IMR-90 (cell line): ENCODE measurements at regions not wholly inside any gene's neighbourhood (a gene's known extent, or its start where the extent isn't known, plus 50 kb on each side); places are given as distances from the start of the nearest gene placed in this dataset.

Experiments used
- ATAC-seq: fragments of 200-7000 bp; cut with Tn5 transposase; 2 replicates; pipeline ENCODE4 v1.9.1; 2020; ENCODE audit warnings: low read depth, mild to moderate bottlenecking, moderate library complexity
- BruUV-seq: library from RNA; stranded (reverse); fragments of 400-500 nt; replicated peaks from 2 replicates; lab custom pipeline; 2021; lab: Mats Ljungman, UMichigan
- CTCF ChIA-PET: fragments of 300-600 bp; formaldehyde crosslinking; extraction: SDS; loops from one replicate; lab custom pipeline; 2021; ENCODE audit warnings: antibody characterized with exemption; lab: Yijun Ruan, JAX
- POLR2A ChIA-PET: fragments of 300-600 bp; sonication (Branson Sonifier 250); formaldehyde crosslinking; loops from one replicate; lab custom pipeline; 2022; ENCODE audit warnings: antibody characterized with exemption; ENCODE audit not compliant: unreplicated experiment; lab: Charles Lee
- DNase-seq: peaks from one replicate; pipeline ENCODE4 v3.0.0; 2013
- H2AFZ ChIP-seq: replicated peaks from 2 replicates; pipeline ENCODE3; 2013; ENCODE audit warnings: low read length, mild to moderate bottlenecking; ENCODE audit not compliant: poor library complexity
- H2AK5ac ChIP-seq: 2 replicates; pipeline ENCODE4 v1.6.1; 2013; ENCODE audit warnings: low read depth, low read length, inconsistent platforms
- H2AK9ac ChIP-seq: replicated peaks from 2 replicates; pipeline ENCODE3; 2013; ENCODE audit warnings: mild to moderate bottlenecking, low read depth, low read length, moderate library complexity; ENCODE audit not compliant: poor library complexity
- H2BK120ac ChIP-seq: 2 replicates; pipeline ENCODE4 v1.6.1; 2013; ENCODE audit warnings: low read depth, low read length, inconsistent platforms
- H2BK15ac ChIP-seq: 3 replicates; pipeline ENCODE4 v1.6.1; 2013; ENCODE audit warnings: low read depth, low read length, inconsistent platforms
- H2BK20ac ChIP-seq: 2 replicates; pipeline ENCODE4 v1.6.1; 2013; ENCODE audit warnings: low read depth, mild to moderate bottlenecking, inconsistent platforms, low read length, moderate library complexity
- H2BK5ac ChIP-seq: 2 replicates; pipeline ENCODE4 v1.6.1; 2013; ENCODE audit warnings: mild to moderate bottlenecking, low read depth, low read length, inconsistent platforms; ENCODE audit not compliant: poor library complexity, severe bottlenecking
- H3K14ac ChIP-seq: replicated peaks from 2 replicates; pipeline ENCODE4 v1.6.1; 2013; ENCODE audit warnings: low read depth, low read length, inconsistent platforms
- H3K18ac ChIP-seq: 2 replicates; pipeline ENCODE4 v1.6.1; 2013; ENCODE audit warnings: low read depth, low read length, control low read depth
- H3K23ac ChIP-seq: 2 replicates; pipeline ENCODE4 v1.6.1; 2013; ENCODE audit warnings: low read depth, low read length, inconsistent platforms
- H3K27ac ChIP-seq: 2 replicates; pipeline ENCODE4 v1.5.1; 2013; ENCODE audit warnings: mild to moderate bottlenecking, control low read depth, low read length; ENCODE audit not compliant: insufficient read depth
- H3K27me3 ChIP-seq: 2 replicates; pipeline ENCODE4 v1.6.1; 2013; ENCODE audit warnings: low read length; ENCODE audit not compliant: control insufficient read depth, insufficient read depth
- H3K36me3 ChIP-seq: 2 replicates; pipeline ENCODE4 v1.6.1; 2013; ENCODE audit warnings: low read length, mixed read lengths; ENCODE audit not compliant: control insufficient read depth, insufficient read depth
- H3K4ac ChIP-seq: 2 replicates; pipeline ENCODE4 v1.6.1; 2013; ENCODE audit warnings: low read depth, low read length, inconsistent platforms
- H3K4me1 ChIP-seq: 2 replicates; pipeline ENCODE4 v1.6.1; 2013; ENCODE audit warnings: low read length, mixed read lengths; ENCODE audit not compliant: control insufficient read depth, insufficient read depth
- H3K4me2 ChIP-seq: 2 replicates; pipeline ENCODE4 v1.6.1; 2013; ENCODE audit warnings: low read depth, mild to moderate bottlenecking, control low read depth, low read length, moderate library complexity
- H3K4me3 ChIP-seq: 2 replicates; pipeline ENCODE4 v1.5.1; 2013; ENCODE audit warnings: low read depth, mild to moderate bottlenecking, control low read depth, low read length, moderate library complexity; ENCODE audit not compliant: insufficient read depth
- H3K56ac ChIP-seq: 2 replicates; pipeline ENCODE4 v1.6.1; 2013; ENCODE audit warnings: low read length, inconsistent platforms; ENCODE audit not compliant: insufficient read depth; ENCODE audit errors: extremely low read depth
- H3K79me1 ChIP-seq, 2 experiments: 2 replicates each; pipeline ENCODE4 v1.6.1; 2013; ENCODE audit warnings: low read length in 2 of 2, inconsistent platforms in 1 of 2, low read depth in 1 of 2
- H3K9ac ChIP-seq: 2 replicates; pipeline ENCODE4 v1.6.1; 2013; ENCODE audit warnings: low read depth, low read length, control low read depth
- H3K9me1 ChIP-seq: 2 replicates; pipeline ENCODE4 v1.6.1; 2013; ENCODE audit warnings: low read length, inconsistent platforms; ENCODE audit not compliant: insufficient read depth
- H3K9me3 ChIP-seq: 2 replicates; pipeline ENCODE4 v1.6.1; 2013; ENCODE audit warnings: low read length; ENCODE audit not compliant: control insufficient read depth, insufficient read depth
- H4K20me1 ChIP-seq: 2 replicates; pipeline ENCODE4 v1.6.1; 2013; ENCODE audit warnings: low read length, inconsistent platforms; ENCODE audit not compliant: insufficient read depth
- H4K5ac ChIP-seq: 2 replicates; pipeline ENCODE4 v1.6.1; 2013; ENCODE audit warnings: mild to moderate bottlenecking, low read depth, low read length, control low read depth
- H4K8ac ChIP-seq, 2 experiments: 2 replicates each; pipeline ENCODE4 v1.6.1; 2013; ENCODE audit warnings: low read depth in 2 of 2, low read length in 2 of 2, control low read depth in 1 of 2, inconsistent platforms in 1 of 2
- H4K91ac ChIP-seq: 2 replicates; pipeline ENCODE4 v1.6.1; 2013; ENCODE audit warnings: low read depth, low read length, inconsistent platforms; ENCODE audit not compliant: insufficient read depth
- CEBPB ChIP-seq: IDR thresholded peaks from 2 replicates; pipeline ENCODE4 v1.6.1; 2012; ENCODE audit warnings: low read depth, low read length, improper control_type of control experiment
- CHD1 ChIP-seq: IDR thresholded peaks from 2 replicates; pipeline ENCODE4 v1.6.1; 2012; ENCODE audit warnings: low read depth, low read length, improper control_type of control experiment
- ELK1 ChIP-seq: fragments of 150-350 bp; IDR thresholded peaks from 2 replicates; pipeline ENCODE4 v1.6.1; 2016; ENCODE audit warnings: low read depth, mild to moderate bottlenecking, low read length, moderate library complexity, borderline replicate concordance
- FOS ChIP-seq: fragments of 150-350 bp; IDR thresholded peaks from 2 replicates; pipeline ENCODE4 v1.6.1; 2016; ENCODE audit warnings: low read depth, low read length
- MXI1 ChIP-seq: IDR thresholded peaks from 2 replicates; pipeline ENCODE4 v1.6.1; 2012; ENCODE audit warnings: low read depth, mild to moderate bottlenecking, low read length, moderate library complexity, borderline replicate concordance
- POLR2A ChIP-seq: IDR thresholded peaks from 2 replicates; pipeline ENCODE4 v1.6.1; 2012; ENCODE audit warnings: mild to moderate bottlenecking, low read depth, low read length
- RCOR1 ChIP-seq: IDR thresholded peaks from 2 replicates; pipeline ENCODE4 v1.6.1; 2012; ENCODE audit warnings: mild to moderate bottlenecking, low read length, improper control_type of control experiment; ENCODE audit not compliant: insufficient replicate concordance
- USF2 ChIP-seq: fragments of 150-350 bp; IDR thresholded peaks from 2 replicates; pipeline ENCODE4 v1.6.1; 2017; ENCODE audit warnings: mild to moderate bottlenecking, antibody characterized with exemption, low read length, low read depth
- WGBS, 2 experiments: methylation state at CpG; one replicate each; pipeline versions ENCODE4 v1.1.5 to v1.1.7; 2013; ENCODE audit warnings: missing lambda C conversion rate in 2 of 2; ENCODE audit not compliant: insufficient read length in 1 of 2; ENCODE audit errors: extremely low coverage in 2 of 2; 5-methylcytosine and 5-hydroxymethylcytosine counted together
- dilution Hi-C: fragments of 300-500 bp; cut with HindIII; formaldehyde crosslinking; loops from one replicate; pipeline ENCODE4 v1.14.3; 2018; ENCODE audit warnings: low sequenced_read_pairs; ENCODE audit not compliant: unreplicated experiment
- in situ Hi-C: fragments of 300-500 bp; cut with MboI; formaldehyde crosslinking; loops from 3 replicates; pipeline ENCODE4 v1.14.3; 2019; ENCODE audit warnings: low sequenced_read_pairs, inconsistent platforms, mixed read lengths
- intact Hi-C: fragments of 100-400 bp; cut with micrococcal nuclease; formaldehyde crosslinking; loops from 2 replicates; pipeline ENCODE4 v1.10.0; 2022
- TF ChIP-seq, protein P1 (sequence below): conservative IDR thresholded peaks from 2 replicates; pipeline ENCODE4 v1.5.1; 2012; ENCODE audit warnings: mild to moderate bottlenecking, low read depth, low read length, improper control_type of control experiment

- dilution Hi-C loops (no loop called here), intact Hi-C loops (no loop called here), in situ Hi-C loops (no loop called here)
- no peak overlapping the region for H3K56ac ChIP-seq
- no peak overlapping the region for H2BK120ac ChIP-seq
- no peak overlapping the region for H4K5ac ChIP-seq
- no peak overlapping the region for H3K4me2 ChIP-seq
- no peaks in the 10 kb centered on the region for H3K4me1 ChIP-seq
- no peak overlapping the region for H3K18ac ChIP-seq
- H3K27me3 ChIP-seq = no peaks in the 10 kb centered on the region
- H2AK5ac ChIP-seq = no peak overlapping the region
- no peak overlapping the region for H2BK20ac ChIP-seq
- ChIA-PET POLR2A (no interaction called here), CTCF (no interaction called here)
- no peak overlapping the region for H2AK9ac ChIP-seq
- no peak overlapping the region for H2AFZ ChIP-seq
- TF ChIP-seq MXI1 (no peak), RCOR1 (no peak), FOS (no peak), USF2 (no peak), POLR2A (no peak), CHD1 (no peak), ELK1 (no peak), CEBPB (no peak)
- TF ChIP-seq, protein P1, sequence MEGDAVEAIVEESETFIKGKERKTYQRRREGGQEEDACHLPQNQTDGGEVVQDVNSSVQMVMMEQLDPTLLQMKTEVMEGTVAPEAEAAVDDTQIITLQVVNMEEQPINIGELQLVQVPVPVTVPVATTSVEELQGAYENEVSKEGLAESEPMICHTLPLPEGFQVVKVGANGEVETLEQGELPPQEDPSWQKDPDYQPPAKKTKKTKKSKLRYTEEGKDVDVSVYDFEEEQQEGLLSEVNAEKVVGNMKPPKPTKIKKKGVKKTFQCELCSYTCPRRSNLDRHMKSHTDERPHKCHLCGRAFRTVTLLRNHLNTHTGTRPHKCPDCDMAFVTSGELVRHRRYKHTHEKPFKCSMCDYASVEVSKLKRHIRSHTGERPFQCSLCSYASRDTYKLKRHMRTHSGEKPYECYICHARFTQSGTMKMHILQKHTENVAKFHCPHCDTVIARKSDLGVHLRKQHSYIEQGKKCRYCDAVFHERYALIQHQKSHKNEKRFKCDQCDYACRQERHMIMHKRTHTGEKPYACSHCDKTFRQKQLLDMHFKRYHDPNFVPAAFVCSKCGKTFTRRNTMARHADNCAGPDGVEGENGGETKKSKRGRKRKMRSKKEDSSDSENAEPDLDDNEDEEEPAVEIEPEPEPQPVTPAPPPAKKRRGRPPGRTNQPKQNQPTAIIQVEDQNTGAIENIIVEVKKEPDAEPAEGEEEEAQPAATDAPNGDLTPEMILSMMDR = no peak
- BruUV-seq = no TSS peak
- no peak overlapping the region for H3K27ac ChIP-seq
- H3K9me3 ChIP-seq = 0 out of 2 replicates have a peak, but pooled peaks cover 8% of the 10 kb centered on the region
- H2BK15ac ChIP-seq = no peak overlapping the region
- no peaks in the 10 kb centered on the region for H3K9me1 ChIP-seq
- no peak for ATAC-seq
- no peak overlapping the region for H3K14ac ChIP-seq
- no peak overlapping the region for H3K23ac ChIP-seq
- WGBS, 2 experiments = no CpG with 5 or more reads among the region's 6 CpGs
- H3K79me1 ChIP-seq = no peaks in the 10 kb centered on the region
- no peak overlapping the region for H3K4ac ChIP-seq
- DNase-seq = no peak
- H4K8ac ChIP-seq = no peak overlapping the region
- H2BK5ac ChIP-seq = no peak overlapping the region
- no peak overlapping the region for H3K9ac ChIP-seq
- H3K36me3 ChIP-seq = no peaks in the 10 kb centered on the region
- no peaks in the 10 kb centered on the region for H4K20me1 ChIP-seq
- no peak overlapping the region for H3K4me3 ChIP-seq
- H4K91ac ChIP-seq = no peak overlapping the region
Measured at GRCh38 chr5:12093586-12093985, 189.3 kb upstream of the CTNND2 start.
